SJCRH30 (cell line): ENCODE measurements at regions not wholly inside any gene's neighbourhood (a gene's known extent, or its start where the extent isn't known, plus 50 kb on each side); places are given as distances from the start of the nearest gene placed in this dataset.
"Not testable (repeated sequence)": the region's sequence is repeated elsewhere in the genome, so short reads cannot be mapped to it uniquely, and the experiment has no call there.

Source experiments
- DNase-seq, 2 experiments: peaks; one replicate each; pipeline ENCODE4 v3.0.0-alpha.2; 2015 to 2020
- H3K27ac ChIP-seq: fragments of 250-450 bp; sonication (Bioruptor Pico); 2 replicates; pipeline ENCODE4 v1.5.1; 2020; ENCODE audit warnings: mild to moderate bottlenecking, moderate library complexity
- H3K27me3 ChIP-seq: fragments of 250-450 bp; sonication (Bioruptor Pico); 2 replicates; pipeline ENCODE4 v1.5.1; 2020; ENCODE audit warnings: mild to moderate bottlenecking, moderate library complexity
- H3K36me3 ChIP-seq: fragments of 250-450 bp; sonication (Bioruptor Pico); 2 replicates; pipeline ENCODE4 v1.5.1; 2020; ENCODE audit warnings: mild to moderate bottlenecking, moderate library complexity
- H3K4me1 ChIP-seq: fragments of 250-450 bp; sonication (Bioruptor Pico); 2 replicates; pipeline ENCODE4 v1.5.1; 2020; ENCODE audit warnings: mild to moderate bottlenecking, moderate library complexity
- H3K4me3 ChIP-seq: fragments of 250-450 bp; sonication (Bioruptor Pico); 2 replicates; pipeline ENCODE4 v1.5.1; 2020; ENCODE audit warnings: mild to moderate bottlenecking, moderate library complexity
- H3K9me3 ChIP-seq: fragments of 250-450 bp; sonication (Bioruptor Pico); replicated peaks from 2 replicates; pipeline ENCODE4 v1.5.1; 2020; ENCODE audit warnings: mild to moderate bottlenecking, moderate library complexity

- DNase-seq = peak in 1 of 2 experiments; percentile 46
- no peaks in the 10 kb centered on the region for H3K36me3 ChIP-seq
- H3K27me3 ChIP-seq = peaks cover 7% of the 10 kb centered on the region; the same call in 1 of the 2 replicates
- no peaks in the 10 kb centered on the region for H3K9me3 ChIP-seq
- no peak overlapping the region for H3K4me3 ChIP-seq
- H3K27ac ChIP-seq = no peak overlapping the region
- H3K4me1 ChIP-seq = peaks cover 6% of the 10 kb centered on the region; the same call in 1 of the 2 replicates
These were observed 76.0 kb downstream of the ACTL7B start for GRCh38 chr9:108779551-108780325.

- Histone ChIP-seq H3K4me3 (no peak overlapping the region), H3K9me3 (no peaks in the 10 kb centered on the region), H3K36me3 (no peaks in the 10 kb centered on the region), H3K27me3 (peaks cover 7% of the 10 kb centered on the region; the same call in 1 of the 2 replicates), H3K27ac (no peak overlapping the region), H3K4me1 (peaks cover 6% of the 10 kb centered on the region; the same call in 1 of the 2 replicates)
- peak; percentile 50 to 59 for DNase-seq
These were observed 78.7 kb downstream of the ACTL7B start for GRCh38 chr9:108776920-108777639.

- Histone ChIP-seq H3K27me3 (peaks cover 7% of the 10 kb centered on the region; the same call in 1 of the 2 replicates), H3K36me3 (no peaks in the 10 kb centered on the region), H3K4me3 (no peak overlapping the region), H3K9me3 (no peaks in the 10 kb centered on the region), H3K27ac (no peak overlapping the region), H3K4me1 (peaks cover 6% of the 10 kb centered on the region; the same call in 1 of the 2 replicates)
- no peak for DNase-seq
These were observed 79.9 kb downstream of the ACTL7B start for GRCh38 chr9:108775901-108776306.

- not testable (repeated sequence) for H3K27ac ChIP-seq, H3K4me1 ChIP-seq, H3K36me3 ChIP-seq, DNase-seq, H3K9me3 ChIP-seq, H3K27me3 ChIP-seq, H3K4me3 ChIP-seq
These were observed 81.7 kb downstream of the ACTL7B start for GRCh38 chr9:108774088-108774487.

- DNase-seq = no peak
- Histone ChIP-seq H3K27ac (no peak overlapping the region), H3K9me3 (no peaks in the 10 kb centered on the region), H3K27me3 (no peaks in the 10 kb centered on the region), H3K4me1 (peaks cover 5% of the 10 kb centered on the region; the same call in 1 of the 2 replicates), H3K36me3 (no peaks in the 10 kb centered on the region), H3K4me3 (no peak overlapping the region)
These were observed 83.4 kb downstream of the ACTL7B start for GRCh38 chr9:108772301-108772894.

- Histone ChIP-seq H3K27me3 (no peaks in the 10 kb centered on the region), H3K9me3 (no peaks in the 10 kb centered on the region), H3K4me3 (no peak overlapping the region), H3K36me3 (no peaks in the 10 kb centered on the region), H3K27ac (no peak overlapping the region), H3K4me1 (no peaks in the 10 kb centered on the region)
- no peak for DNase-seq
These were observed 87.0 kb downstream of the ACTL7B start for GRCh38 chr9:108768744-108769143.

GRCh38 chr9:108766626-108767161, 89.1 kb downstream of the ACTL7B start:
- Histone ChIP-seq H3K4me1 (no peaks in the 10 kb centered on the region), H3K9me3 (no peaks in the 10 kb centered on the region), H3K4me3 (no peak overlapping the region), H3K27me3 (no peaks in the 10 kb centered on the region), H3K36me3 (no peaks in the 10 kb centered on the region), H3K27ac (no peak overlapping the region)
- no peak for DNase-seq

GRCh38 chr9:108765265-108765664, 90.5 kb downstream of the ACTL7B start:
- H3K4me1 ChIP-seq = no peaks in the 10 kb centered on the region

GRCh38 chr9:108762348-108763055, 93.3 kb downstream of the ACTL7B start:
- Histone ChIP-seq H3K4me3 (no peak overlapping the region), H3K27ac (no peak overlapping the region), H3K27me3 (no peaks in the 10 kb centered on the region), H3K4me1 (no peaks in the 10 kb centered on the region), H3K9me3 (no peaks in the 10 kb centered on the region), H3K36me3 (no peaks in the 10 kb centered on the region)
- DNase-seq = no peak

More at GRCh38 chr9:108765265-108765664, 90.5 kb downstream of the ACTL7B start:
- H3K36me3 ChIP-seq = no peaks in the 10 kb centered on the region
- no peak for DNase-seq
- no peaks in the 10 kb centered on the region for H3K9me3 ChIP-seq
- H3K4me3 ChIP-seq = no peak overlapping the region
- H3K27ac ChIP-seq = no peak overlapping the region
- H3K27me3 ChIP-seq = no peaks in the 10 kb centered on the region

GRCh38 chr9:108761655-108762347, 94.0 kb downstream of the ACTL7B start:
- Histone ChIP-seq H3K4me1 (no peaks in the 10 kb centered on the region), H3K4me3 (no peak overlapping the region), H3K27ac (no peak overlapping the region), H3K9me3 (no peaks in the 10 kb centered on the region), H3K27me3 (no peaks in the 10 kb centered on the region), H3K36me3 (no peaks in the 10 kb centered on the region)
- DNase-seq = peak; percentile 38 to 75

- H3K4me1 ChIP-seq = no peaks in the 10 kb centered on the region
- H3K9me3 ChIP-seq = no peaks in the 10 kb centered on the region
- DNase-seq = no peak
- no peak overlapping the region for H3K4me3 ChIP-seq
- no peaks in the 10 kb centered on the region for H3K27me3 ChIP-seq
- no peak overlapping the region for H3K27ac ChIP-seq
- no peaks in the 10 kb centered on the region for H3K36me3 ChIP-seq
These were observed 94.9 kb downstream of the ACTL7B start for GRCh38 chr9:108760841-108761240.

- no peak overlapping the region for H3K4me3 ChIP-seq
- no peaks in the 10 kb centered on the region for H3K36me3 ChIP-seq
- H3K9me3 ChIP-seq = no peaks in the 10 kb centered on the region
- no peak for DNase-seq
- H3K4me1 ChIP-seq = no peaks in the 10 kb centered on the region
- H3K27me3 ChIP-seq = no peaks in the 10 kb centered on the region
- H3K27ac ChIP-seq = no peak overlapping the region
These were observed 96.0 kb downstream of the ACTL7B start for GRCh38 chr9:108759835-108760234.

- Histone ChIP-seq H3K27ac (no peak overlapping the region), H3K36me3 (no peaks in the 10 kb centered on the region), H3K9me3 (no peaks in the 10 kb centered on the region), H3K4me3 (no peak overlapping the region), H3K4me1 (no peaks in the 10 kb centered on the region), H3K27me3 (no peaks in the 10 kb centered on the region; the same call in 1 of the 2 replicates)
- no peak for DNase-seq
These were observed 96.4 kb downstream of the ACTL7B start for GRCh38 chr9:108759399-108759798.
